MCF 10A (cell line): ENCODE measurements at regions not wholly inside any gene's neighbourhood (a gene's known extent, or its start where the extent isn't known, plus 50 kb on each side); places are given as distances from the start of the nearest gene placed in this dataset.
"Not testable (repeated sequence)": the region's sequence is repeated elsewhere in the genome, so short reads cannot be mapped to it uniquely, and the experiment has no call there.

Experiments used
- BruUV-seq: library from RNA; stranded (reverse); fragments of 400-500 nt; replicated peaks from 2 replicates; lab custom pipeline; 2021; lab: Mats Ljungman, UMichigan
- CTCF ChIA-PET: fragments of 300-600 bp; sonication (Branson Sonifier 250); formaldehyde crosslinking; extraction: SDS; loops from one replicate; lab custom pipeline; 2021; ENCODE audit warnings: antibody characterized with exemption, inconsistent platforms; lab: Yijun Ruan, JAX
- POLR2A ChIA-PET: fragments of 300-600, 350-650 bp; sonication (Branson Sonifier 250); formaldehyde crosslinking; extraction: SDS; loops from one replicate; lab custom pipeline; 2020; ENCODE audit warnings: antibody characterized with exemption, inconsistent platforms; lab: Yijun Ruan, JAX
- DNase-seq: peaks from one replicate; pipeline ENCODE4 v3.0.0-alpha.2; 2018; ENCODE audit not compliant: unreplicated experiment
- H3K27ac Mint-ChIP-seq: one replicate; pipeline ENCODE4 v1.8.0; 2022; ENCODE audit warnings: mild to moderate bottlenecking, low read depth, mixed read lengths; ENCODE audit not compliant: unreplicated experiment
- H3K27me3 Mint-ChIP-seq: one replicate; pipeline ENCODE4 v1.8.0; 2022; ENCODE audit warnings: mixed read lengths; ENCODE audit not compliant: insufficient read depth, unreplicated experiment
- H3K36me3 Mint-ChIP-seq: one replicate; pipeline ENCODE4 v1.8.0; 2022; ENCODE audit warnings: mild to moderate bottlenecking, moderate library complexity, mixed read lengths; ENCODE audit not compliant: insufficient read depth, unreplicated experiment
- H3K4me1 Mint-ChIP-seq: one replicate; pipeline ENCODE4 v1.8.0; 2022; ENCODE audit warnings: mixed read lengths; ENCODE audit not compliant: insufficient read depth, unreplicated experiment
- H3K4me3 Mint-ChIP-seq: one replicate; pipeline ENCODE4 v1.8.0; 2022; ENCODE audit warnings: mild to moderate bottlenecking, moderate library complexity, mixed read lengths; ENCODE audit not compliant: unreplicated experiment
- H3K9me3 Mint-ChIP-seq: one replicate; pipeline ENCODE4 v1.8.0; 2022; ENCODE audit warnings: mixed read lengths; ENCODE audit not compliant: unreplicated experiment
- intact Hi-C: fragments of 100-400 bp; cut with micrococcal nuclease; formaldehyde crosslinking; loops from 2 replicates; pipeline ENCODE4 v1.14.1; 2022

DNA sequence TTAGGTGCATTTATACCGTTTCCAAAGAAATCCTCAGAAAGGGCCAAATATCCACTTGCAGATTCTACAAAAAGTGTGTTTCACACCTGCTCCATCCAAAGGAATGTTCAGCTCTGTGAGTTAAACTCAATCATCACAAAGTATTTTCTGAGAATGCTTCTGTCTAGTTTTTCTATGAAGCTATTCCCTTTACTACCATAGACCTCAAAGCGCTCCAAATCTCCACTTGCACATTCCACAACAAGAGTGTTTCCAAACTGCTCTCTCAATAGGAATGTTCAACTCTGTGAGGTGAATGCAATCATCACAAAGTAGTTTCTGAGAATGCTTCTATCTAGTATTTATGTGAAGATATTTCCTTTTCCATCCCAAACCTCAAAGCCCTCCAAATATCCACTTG is 412.7 kb upstream of the WSB1 start:
- CTCF ChIA-PET, POLR2A ChIA-PET: not testable (repeated sequence)

DNA sequence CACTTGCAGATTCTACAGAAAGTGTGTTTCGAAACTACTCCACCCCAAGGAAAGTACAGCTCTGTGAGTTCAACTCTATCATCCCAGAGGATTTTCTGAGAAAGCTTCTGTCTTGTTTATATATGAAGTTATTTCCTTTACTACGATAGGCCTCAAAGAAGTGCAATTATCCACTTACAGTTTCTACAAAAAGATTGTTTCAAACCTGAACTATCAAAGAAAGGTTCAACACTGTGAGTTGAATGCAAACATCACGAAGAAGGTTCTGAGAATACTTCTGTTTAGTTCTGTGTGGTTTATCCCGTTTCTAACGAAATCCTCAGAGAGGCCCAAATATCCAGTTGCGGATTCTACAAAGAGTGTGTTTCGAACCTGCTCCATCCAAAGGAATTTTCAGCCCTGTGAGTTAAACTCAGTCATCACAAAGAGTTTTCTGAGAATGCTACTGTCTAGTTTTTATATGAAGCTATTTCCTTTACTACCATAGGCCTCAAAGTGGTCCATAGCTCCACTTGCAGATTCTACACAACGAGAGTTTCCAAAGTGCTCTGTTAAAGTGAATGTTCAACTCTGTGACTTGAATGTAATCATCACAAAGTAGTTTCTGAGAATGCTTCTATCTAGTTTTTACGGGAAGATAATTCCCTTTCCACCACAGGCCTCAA is 411.7 kb upstream of the WSB1 start:
- H3K27me3 Mint-ChIP-seq, CTCF ChIA-PET, H3K4me3 Mint-ChIP-seq, POLR2A ChIA-PET, H3K4me1 Mint-ChIP-seq, H3K27ac Mint-ChIP-seq, H3K36me3 Mint-ChIP-seq, H3K9me3 Mint-ChIP-seq, DNase-seq, BruUV-seq, intact Hi-C loops: not testable (repeated sequence)

More for the DNA sequence above, 412.7 kb upstream of the WSB1 start:
- H3K27me3 Mint-ChIP-seq, H3K4me1 Mint-ChIP-seq, H3K9me3 Mint-ChIP-seq, H3K4me3 Mint-ChIP-seq, BruUV-seq, intact Hi-C loops, H3K36me3 Mint-ChIP-seq, H3K27ac Mint-ChIP-seq, DNase-seq: not testable (repeated sequence)

DNA sequence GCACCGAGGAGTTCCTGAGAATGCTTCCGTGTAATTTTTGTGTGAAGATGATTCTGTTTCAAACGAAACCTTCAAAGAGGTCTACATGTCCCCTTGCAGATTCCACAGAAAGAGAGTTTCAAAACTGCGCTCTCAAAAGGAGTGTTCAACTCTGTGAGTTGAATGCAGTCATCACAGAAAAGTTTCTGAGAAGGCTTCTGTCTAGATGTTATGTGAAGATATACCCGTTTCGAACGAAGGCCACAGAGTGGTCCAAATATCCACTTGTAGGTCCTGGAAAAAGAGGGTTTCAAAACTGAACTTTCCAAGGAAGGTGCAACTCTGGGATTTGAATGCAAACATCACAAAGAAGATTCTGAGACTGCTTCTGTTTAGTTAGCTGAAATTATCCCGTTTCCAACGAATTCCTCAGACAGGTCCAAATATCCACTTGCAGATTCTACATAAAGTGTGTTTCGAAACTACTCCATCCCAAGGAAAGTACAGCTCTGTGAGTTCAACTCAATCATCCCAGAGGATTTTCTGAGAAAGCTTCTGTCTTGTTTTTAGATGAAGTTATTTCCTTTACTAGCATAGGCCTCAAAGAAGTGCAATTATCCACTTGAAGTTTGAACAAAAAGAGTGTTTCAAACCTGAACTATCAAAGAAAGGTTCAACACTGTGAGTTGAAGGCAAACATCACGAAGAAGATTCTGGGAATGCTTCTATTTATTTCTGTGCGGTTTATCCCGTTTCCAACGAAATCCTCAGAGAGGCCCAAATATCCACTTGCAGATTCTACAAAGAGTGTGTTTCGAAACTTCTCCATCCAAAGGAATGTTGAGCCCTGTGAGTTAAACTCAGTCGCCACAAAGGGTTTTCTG is 409.8 kb upstream of the WSB1 start:
- DNase-seq, POLR2A ChIA-PET, H3K4me3 Mint-ChIP-seq, intact Hi-C loops, H3K9me3 Mint-ChIP-seq, H3K4me1 Mint-ChIP-seq, H3K27me3 Mint-ChIP-seq, H3K27ac Mint-ChIP-seq, H3K36me3 Mint-ChIP-seq, BruUV-seq, CTCF ChIA-PET: not testable (repeated sequence)

DNA sequence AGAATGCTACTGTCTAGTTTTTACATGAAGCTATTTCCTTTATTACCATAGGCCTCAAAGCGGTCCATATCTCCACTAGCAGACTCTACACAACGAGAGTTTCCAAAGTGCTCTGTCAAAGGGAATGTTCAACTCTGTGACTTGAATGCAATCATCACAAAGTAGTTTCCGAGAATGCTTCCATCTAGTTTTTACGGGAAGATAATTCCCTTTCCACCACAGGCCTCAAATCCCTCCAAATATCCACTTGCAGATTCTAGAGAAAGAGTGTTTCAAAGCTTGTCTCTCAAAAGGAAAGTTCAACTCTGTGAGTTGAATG is 409.2 kb upstream of the WSB1 start:
- intact Hi-C loops, H3K9me3 Mint-ChIP-seq, DNase-seq, H3K4me1 Mint-ChIP-seq, BruUV-seq, CTCF ChIA-PET, H3K27me3 Mint-ChIP-seq, H3K4me3 Mint-ChIP-seq, H3K27ac Mint-ChIP-seq, H3K36me3 Mint-ChIP-seq, POLR2A ChIA-PET: not testable (repeated sequence)

DNA sequence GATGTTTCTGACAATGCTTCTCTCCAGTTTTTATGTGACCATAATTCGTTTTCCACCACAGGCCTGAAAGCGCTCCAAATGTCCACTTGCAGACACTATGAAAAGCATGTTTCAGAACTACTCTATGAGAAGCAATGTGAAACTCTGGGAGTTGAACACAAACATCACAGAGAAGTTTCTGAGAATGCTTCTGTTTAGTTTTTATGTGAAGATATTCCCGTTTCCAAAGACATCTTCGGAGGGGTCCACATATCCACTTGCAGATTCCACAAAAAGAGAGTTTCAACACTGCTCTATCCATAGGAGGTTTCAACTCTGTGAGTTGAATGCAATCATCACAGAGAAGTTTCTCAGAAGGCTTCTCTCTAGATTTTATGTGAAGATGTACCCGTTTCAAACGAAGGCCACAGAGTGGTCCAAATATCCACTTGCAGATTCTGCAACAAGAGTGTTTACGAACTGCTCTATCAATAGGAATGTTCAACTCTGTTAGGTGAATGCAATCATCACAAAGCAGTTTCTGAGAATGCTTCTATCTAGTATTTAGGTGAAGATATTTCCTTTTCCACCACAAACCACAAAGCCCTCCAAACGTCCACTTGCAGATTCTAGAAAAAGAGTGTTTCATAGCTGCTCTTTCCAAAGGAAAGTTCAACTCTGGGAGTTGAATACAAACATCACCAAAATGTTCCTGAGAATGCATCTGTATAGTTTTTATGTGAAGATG is 408.5 kb upstream of the WSB1 start:
- H3K9me3 Mint-ChIP-seq, intact Hi-C loops, H3K27ac Mint-ChIP-seq, H3K4me1 Mint-ChIP-seq, DNase-seq, H3K4me3 Mint-ChIP-seq, H3K36me3 Mint-ChIP-seq, POLR2A ChIA-PET, H3K27me3 Mint-ChIP-seq, BruUV-seq: not testable (repeated sequence)
- CTCF ChIA-PET = interaction anchor here (0.7 kb wide), 1 partner anchor 965 kb away, joined by 3 read pairs; no protein-coding TSS in a partner anchor
